B cell (primary cell): ENCODE measurements at regions not wholly inside any gene's neighbourhood (a gene's known extent, or its start where the extent isn't known, plus 50 kb on each side); places are given as distances from the start of the nearest gene placed in this dataset.

Experiments used
- EZH2 ChIP-seq: IDR thresholded peaks from 2 replicates; pipeline ENCODE4 v1.6.1; 2012; ENCODE audit warnings: borderline replicate concordance, low read depth, mild to moderate bottlenecking, moderate library complexity, low read length; ENCODE audit not compliant: insufficient read depth, poor library complexity, severe bottlenecking
- TF ChIP-seq, protein P1 (sequence below): fragments of 200-600 bp; IDR thresholded peaks from one replicate; pipeline ENCODE4 v1.8.0; 2022; ENCODE audit warnings: antibody characterized with exemption, mild to moderate bottlenecking

DNA sequence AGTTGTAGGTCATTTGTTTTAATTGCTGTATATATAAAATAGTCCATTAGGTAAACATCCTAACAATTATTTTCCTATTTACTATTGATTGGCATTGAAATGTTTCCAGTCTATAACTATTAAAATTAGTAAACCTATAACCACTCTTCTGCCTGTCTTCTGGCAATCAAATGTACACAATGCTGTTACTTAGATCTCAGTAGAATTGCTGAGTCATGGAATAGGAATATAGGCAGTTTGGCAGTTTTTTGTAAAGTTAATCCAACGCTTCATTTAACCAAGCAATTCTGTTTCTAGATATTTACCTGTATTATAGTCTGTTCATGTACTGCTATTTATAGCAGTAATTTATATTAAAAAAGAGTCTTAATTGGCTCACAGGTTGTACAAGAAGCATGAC is 518.1 kb downstream of the DCDC2C start:
- TF ChIP-seq, protein P1, sequence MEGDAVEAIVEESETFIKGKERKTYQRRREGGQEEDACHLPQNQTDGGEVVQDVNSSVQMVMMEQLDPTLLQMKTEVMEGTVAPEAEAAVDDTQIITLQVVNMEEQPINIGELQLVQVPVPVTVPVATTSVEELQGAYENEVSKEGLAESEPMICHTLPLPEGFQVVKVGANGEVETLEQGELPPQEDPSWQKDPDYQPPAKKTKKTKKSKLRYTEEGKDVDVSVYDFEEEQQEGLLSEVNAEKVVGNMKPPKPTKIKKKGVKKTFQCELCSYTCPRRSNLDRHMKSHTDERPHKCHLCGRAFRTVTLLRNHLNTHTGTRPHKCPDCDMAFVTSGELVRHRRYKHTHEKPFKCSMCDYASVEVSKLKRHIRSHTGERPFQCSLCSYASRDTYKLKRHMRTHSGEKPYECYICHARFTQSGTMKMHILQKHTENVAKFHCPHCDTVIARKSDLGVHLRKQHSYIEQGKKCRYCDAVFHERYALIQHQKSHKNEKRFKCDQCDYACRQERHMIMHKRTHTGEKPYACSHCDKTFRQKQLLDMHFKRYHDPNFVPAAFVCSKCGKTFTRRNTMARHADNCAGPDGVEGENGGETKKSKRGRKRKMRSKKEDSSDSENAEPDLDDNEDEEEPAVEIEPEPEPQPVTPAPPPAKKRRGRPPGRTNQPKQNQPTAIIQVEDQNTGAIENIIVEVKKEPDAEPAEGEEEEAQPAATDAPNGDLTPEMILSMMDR = no peak
- TF ChIP-seq EZH2 = no peak
